Stomach (tissue), 4 donors: ENCODE measurements at regions not wholly inside any gene's neighbourhood (a gene's known extent, or its start where the extent isn't known, plus 50 kb on each side); places are given as distances from the start of the nearest gene placed in this dataset.

Experiments used
- EP300 ChIP-seq: sonication (generic); formaldehyde crosslinking; IDR thresholded peaks from one replicate; pipeline ENCODE4 v1.6.1; 2017; ENCODE audit warnings: antibody characterized with exemption
- POLR2A ChIP-seq, 4 donors: fragments of 450-650 bp; IDR thresholded peaks; one replicate each; pipeline ENCODE4 v1.6.1; 2016; ENCODE audit warnings: antibody characterized with exemption in 4 of 4, control low read depth in 2 of 4, mild to moderate bottlenecking in 1 of 4, moderate library complexity in 1 of 4
- POLR2AphosphoS5 ChIP-seq, 3 donors: sonication (generic); formaldehyde crosslinking; IDR thresholded peaks; one replicate each; pipeline ENCODE4 v1.6.1; 2016; ENCODE audit warnings: antibody characterized with exemption in 3 of 3
- TF ChIP-seq, protein P1 (sequence below), 7 experiments: fragments of 450-650 bp in 4 of 7; fragments of 200-600 bp in 3 of 7; sonication (generic) in 3 of 7; IDR thresholded peaks; one replicate each; pipeline ENCODE4 v1.5.1; 2016 to 2019; ENCODE audit warnings: antibody characterized with exemption in 7 of 7, control low read depth in 2 of 7, mild to moderate bottlenecking in 1 of 7

DNA sequence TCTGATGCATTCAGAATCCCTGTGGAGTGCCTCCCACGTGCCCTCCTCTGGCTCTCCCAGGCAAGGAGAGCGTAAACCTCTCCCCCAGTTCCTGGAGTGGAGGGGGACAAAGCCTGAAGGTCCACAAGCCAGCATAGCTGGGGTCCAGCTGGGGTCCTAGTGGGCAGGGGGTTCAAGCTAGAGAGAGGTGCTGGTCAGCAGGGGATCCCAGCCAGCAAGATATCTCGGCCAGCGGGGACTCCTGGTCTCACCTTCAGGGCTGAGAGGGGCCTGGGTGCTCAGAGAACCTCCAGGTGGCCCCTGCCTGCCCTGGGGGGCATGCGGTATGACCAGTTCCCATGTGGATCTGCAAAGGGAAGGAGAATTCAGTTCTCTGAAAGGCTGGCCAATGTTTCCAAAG lies 413.7 kb downstream of the TCERG1L start:
- TF ChIP-seq, protein P1, sequence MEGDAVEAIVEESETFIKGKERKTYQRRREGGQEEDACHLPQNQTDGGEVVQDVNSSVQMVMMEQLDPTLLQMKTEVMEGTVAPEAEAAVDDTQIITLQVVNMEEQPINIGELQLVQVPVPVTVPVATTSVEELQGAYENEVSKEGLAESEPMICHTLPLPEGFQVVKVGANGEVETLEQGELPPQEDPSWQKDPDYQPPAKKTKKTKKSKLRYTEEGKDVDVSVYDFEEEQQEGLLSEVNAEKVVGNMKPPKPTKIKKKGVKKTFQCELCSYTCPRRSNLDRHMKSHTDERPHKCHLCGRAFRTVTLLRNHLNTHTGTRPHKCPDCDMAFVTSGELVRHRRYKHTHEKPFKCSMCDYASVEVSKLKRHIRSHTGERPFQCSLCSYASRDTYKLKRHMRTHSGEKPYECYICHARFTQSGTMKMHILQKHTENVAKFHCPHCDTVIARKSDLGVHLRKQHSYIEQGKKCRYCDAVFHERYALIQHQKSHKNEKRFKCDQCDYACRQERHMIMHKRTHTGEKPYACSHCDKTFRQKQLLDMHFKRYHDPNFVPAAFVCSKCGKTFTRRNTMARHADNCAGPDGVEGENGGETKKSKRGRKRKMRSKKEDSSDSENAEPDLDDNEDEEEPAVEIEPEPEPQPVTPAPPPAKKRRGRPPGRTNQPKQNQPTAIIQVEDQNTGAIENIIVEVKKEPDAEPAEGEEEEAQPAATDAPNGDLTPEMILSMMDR (IDR thresholded peaks at IDR 0.05) = no peak
- TF ChIP-seq POLR2AphosphoS5 (IDR thresholded peaks at IDR 0.05) (no peak), POLR2A (IDR thresholded peaks at IDR 0.05) (no peak), EP300 (no peak)
